ENCODE measurements at regions not wholly inside any gene's neighbourhood (a gene's known extent, or its start where the extent isn't known, plus 50 kb on each side); places are given as distances from the start of the nearest gene placed in this dataset.

DNA sequence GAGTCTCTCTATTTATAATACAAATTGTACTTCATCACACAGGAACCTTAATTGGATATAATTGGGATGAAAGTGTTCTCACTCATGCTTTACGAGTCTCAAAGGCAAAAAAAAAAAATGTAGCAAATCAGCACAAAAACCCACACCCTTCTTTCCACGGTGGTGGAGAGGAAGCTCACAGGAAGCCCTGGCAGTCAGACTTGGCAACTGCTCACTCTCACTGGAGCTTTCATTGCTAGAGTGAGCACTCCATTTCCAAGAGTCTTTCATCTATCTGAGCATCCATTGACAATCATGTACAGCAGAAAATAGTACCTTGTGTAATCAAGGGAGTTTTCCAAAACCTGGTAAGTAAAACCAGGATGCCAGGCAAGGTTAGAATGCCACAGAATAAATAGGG lies 2159.4 kb upstream of the AGA start:
- TF ChIP-seq, protein P1, sequence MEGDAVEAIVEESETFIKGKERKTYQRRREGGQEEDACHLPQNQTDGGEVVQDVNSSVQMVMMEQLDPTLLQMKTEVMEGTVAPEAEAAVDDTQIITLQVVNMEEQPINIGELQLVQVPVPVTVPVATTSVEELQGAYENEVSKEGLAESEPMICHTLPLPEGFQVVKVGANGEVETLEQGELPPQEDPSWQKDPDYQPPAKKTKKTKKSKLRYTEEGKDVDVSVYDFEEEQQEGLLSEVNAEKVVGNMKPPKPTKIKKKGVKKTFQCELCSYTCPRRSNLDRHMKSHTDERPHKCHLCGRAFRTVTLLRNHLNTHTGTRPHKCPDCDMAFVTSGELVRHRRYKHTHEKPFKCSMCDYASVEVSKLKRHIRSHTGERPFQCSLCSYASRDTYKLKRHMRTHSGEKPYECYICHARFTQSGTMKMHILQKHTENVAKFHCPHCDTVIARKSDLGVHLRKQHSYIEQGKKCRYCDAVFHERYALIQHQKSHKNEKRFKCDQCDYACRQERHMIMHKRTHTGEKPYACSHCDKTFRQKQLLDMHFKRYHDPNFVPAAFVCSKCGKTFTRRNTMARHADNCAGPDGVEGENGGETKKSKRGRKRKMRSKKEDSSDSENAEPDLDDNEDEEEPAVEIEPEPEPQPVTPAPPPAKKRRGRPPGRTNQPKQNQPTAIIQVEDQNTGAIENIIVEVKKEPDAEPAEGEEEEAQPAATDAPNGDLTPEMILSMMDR (IDR thresholded peaks at IDR 0.05) = no peak
- TF ChIP-seq POLR2A (IDR thresholded peaks at IDR 0.05) = no peak
